ENCODE measurements at regions not wholly inside any gene's neighbourhood (a gene's known extent, or its start where the extent isn't known, plus 50 kb on each side); places are given as distances from the start of the nearest gene placed in this dataset.

DNA sequence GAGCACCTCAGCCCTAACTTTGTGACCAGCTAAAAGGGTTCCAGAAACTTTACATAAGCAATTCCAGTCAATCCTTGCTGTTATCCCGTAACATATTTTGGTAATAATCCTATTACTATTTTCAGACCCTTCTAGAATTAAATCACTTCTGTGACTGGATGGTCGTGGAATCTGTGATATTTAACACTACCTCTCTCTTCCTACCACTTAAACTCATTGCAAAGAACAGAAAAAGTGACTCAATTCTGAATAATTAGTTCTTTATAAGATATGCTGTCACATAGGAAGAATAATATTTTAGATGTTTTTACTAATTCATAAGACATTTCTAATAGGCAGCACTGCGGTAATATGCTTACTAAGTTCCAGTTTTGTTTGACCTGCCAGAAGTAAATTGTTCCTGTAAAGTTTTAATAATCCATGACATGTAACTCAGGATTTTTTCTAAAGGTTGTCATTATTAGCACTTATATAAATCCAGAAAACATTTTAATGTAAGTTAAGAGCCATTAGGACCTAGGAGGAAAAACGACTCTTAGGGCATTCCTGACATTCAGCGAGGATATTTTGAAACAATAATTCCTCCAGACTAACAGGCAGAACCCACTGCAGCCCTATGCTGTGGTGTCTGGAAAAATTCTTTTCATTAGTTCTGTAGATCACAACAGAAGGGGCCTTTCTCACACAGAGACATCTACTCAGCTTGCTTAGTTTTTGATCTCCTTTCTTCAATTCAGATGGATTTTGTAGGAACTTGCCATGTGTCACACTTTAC is 113.3 kb upstream of the MBNL1 start:
- no peak for DNase-seq

DNA sequence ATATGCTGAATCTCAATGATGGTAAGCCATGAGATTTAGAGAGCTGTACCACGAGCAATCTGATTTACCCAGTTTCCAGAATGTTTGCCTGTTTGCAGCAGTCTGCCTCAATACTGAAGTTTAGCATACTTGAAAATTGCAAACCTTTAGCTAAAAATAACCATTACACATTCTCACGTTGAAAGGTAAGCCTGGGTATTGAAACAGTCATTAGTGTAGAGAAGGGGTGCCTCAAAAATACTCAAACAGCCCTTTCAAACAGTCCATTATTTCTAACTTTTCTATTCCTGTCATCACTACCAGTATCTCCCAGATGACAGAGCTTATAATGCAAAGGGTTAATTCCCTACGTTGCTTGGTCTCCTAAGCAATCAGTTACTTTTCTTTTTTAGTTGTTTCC is 111.8 kb upstream of the MBNL1 start:
- DNase-seq = no peak

DNA sequence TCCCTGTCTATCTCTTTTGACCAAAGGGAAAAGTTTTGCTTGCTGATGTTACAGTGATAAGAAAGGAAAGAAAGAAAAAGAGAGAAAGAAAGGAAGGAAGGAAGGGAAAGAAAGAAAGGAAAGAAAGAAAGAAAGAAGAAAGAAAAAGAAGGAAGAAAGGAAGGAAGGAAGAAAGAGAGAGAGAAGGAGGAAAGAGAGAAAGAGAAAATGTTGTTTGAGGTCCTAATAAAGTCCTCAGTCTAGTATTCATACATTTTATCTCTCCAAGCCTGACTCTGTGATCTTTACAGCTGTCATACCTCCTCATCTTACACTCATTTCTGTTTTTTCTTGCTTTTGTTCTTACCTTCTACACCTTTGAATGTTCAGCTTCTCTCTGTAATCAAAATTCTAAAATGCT is 111.4 kb upstream of the MBNL1 start:
- DNase-seq = no peak

DNA sequence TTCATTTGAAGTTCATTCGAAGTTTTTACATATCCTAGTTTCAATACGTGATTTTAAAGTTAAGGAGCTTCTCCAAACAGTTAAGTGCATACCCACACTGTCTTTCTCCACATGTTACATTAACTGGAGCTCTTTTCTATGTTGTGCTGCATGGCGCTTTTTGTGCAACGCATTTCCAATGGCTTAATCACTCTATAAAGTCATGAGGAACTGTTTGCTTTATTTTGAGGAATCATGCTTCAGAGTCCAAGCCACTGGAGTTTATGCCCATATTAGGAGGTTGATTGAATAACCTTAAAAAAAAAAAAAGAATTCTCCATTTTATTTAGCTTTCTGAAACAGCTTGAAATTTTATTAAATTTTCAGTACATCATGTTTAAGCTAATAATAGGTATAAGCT is 109.4 kb upstream of the MBNL1 start:
- DNase-seq = no peak

DNA sequence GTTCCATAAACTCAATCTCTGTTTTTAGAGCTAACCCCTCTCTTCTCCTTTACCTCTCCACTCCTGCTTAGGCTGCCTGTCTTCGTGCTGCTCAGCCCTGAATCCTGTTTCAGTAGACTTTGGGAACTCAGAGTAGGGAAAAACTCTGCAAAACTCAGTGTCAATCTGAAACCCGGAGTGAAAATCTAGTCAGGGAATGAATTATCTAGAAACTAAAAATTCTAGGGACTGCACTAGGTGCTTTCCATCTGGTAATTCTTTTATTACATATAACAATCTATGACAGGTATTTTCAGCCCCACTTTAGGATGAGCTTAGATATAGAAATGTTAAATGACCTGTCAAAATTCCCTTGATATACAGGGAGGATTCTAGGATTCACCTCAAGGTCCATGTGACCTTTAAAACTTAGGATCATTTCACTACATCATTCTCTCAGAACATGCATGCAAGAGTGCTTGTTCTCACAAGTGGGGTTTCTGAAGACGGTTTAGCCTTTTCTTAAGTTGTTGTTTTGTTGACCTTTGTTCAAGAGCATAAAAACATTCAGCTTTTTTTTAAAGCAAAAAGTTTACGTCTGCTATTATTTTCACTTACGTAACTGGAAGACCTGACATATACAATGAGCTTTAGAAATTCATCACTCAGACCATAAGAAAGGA is 108.2 kb upstream of the MBNL1 start:
- DNase-seq = no peak

DNA sequence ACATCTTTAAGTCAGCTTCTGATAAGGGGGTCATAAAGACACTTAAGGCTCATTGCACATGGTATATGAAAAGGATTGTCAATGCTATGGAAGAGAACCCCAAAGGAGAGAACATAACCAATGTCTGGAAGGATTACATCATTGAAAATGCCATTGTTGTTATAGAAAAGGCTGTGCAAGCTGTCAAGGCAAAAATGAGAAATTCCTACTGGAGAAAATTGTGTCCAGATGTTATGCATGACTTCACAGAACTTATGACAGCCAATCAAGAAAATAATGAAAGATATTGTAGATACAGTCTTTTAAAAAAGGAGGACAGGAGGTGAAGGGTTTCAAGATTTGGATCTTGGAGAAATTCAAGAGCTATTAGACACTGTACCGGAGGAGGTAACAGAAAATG is 96.3 kb upstream of the MBNL1 start:
- no peak for DNase-seq

DNA sequence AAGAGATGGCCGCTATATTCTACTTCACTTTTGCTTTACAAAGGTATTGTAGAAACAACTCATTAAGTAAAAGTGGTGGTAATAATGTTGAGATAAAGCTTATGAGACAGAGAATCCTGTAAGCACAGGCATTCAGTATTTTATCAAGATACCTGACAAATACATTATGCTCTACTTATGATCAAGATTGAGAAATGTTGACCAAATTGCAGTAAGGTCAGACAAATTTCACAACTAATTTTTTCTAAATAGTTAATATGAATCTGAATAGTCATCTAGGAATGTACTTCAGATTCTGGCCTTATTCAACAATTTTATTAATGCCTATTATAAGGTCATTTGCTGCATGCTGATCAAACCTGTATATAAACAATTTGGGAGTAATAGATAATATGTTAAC is 95.1 kb upstream of the MBNL1 start:
- no peak for DNase-seq

DNA sequence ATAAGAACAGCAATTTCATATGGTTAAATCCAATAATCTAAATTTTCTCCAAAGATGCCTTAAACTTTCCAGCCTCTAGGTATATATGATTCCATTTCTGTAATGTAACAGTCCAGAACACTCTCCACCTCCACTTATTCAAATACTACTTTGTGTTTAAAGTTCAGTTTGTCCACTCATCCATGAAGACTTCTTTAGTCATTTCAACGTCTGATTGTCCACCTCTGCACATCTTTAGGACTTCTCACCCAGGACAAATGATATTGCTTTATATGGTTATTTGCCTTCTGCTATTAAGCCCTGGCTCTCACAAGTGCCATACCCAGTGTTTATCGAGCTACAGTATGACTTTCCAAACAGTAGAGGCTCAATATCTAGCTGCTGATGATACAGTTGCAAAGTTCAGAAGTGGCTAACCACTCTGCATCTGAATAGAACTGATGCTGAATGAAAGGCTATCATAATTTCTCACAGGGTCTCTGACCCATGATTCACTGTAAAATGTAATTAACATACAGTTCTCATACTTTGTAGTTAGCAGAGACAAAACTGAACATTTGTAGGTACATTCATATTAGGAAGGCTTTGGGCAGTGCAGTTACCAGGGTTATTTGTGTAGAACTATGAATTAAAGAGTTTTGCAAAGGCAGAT is 93.7 kb upstream of the MBNL1 start:
- no peak for DNase-seq

DNA sequence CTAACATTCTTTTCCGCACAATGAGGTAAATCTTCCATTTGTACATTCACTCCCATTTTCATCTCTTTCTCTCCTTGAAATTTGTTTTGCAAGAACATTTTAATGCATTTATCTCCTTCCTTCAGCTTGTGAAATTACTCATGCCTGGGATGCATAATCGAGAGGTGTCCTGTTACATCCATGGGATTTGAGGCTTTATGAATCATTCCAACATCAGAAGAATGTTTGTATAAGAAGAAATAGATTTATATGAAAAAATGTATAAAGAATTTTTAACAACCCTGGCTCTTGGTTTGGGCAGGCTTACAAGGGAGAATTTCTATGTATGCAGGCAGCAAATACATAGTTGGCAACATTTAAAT is 93.2 kb upstream of the MBNL1 start:
- DNase-seq = no peak

DNA sequence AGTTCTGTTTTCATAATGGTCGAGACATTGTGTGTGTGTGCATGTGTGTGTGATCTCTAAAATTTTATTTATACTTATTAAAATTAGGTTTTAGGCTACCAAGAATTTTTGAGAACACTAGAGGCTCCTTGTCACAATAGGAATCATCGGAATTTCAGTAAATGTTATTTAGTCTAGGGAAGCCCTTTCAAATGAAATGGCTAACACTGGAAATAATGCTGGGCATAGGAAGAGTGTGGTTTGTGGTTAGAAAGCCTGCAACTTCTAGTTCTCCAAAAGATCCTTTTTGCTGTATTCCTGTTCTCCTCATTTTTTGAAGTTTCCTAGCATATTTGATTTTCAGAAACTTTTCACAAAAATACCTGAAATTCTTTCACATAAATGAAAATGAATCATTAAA is 92.5 kb upstream of the MBNL1 start:
- DNase-seq = no peak

DNA sequence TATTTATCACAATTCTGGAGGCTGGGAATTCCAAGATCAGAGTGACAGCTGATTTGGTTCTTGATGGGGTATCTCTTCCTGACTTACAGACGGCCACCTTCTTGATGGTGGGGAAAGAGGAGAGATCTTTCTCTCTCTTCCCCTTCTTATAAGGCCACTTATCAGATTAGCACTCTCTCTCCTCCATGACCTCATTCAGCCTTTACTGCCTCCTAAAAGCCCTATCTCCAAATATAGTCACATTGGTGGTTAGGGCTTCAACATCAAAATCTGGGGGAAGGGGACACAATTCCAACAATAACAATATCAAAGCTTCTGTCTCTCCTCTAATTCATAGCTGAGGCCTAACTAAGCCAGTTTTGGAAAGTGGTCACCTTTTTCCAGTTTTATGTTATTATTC is 91.7 kb upstream of the MBNL1 start:
- no peak for DNase-seq

DNA sequence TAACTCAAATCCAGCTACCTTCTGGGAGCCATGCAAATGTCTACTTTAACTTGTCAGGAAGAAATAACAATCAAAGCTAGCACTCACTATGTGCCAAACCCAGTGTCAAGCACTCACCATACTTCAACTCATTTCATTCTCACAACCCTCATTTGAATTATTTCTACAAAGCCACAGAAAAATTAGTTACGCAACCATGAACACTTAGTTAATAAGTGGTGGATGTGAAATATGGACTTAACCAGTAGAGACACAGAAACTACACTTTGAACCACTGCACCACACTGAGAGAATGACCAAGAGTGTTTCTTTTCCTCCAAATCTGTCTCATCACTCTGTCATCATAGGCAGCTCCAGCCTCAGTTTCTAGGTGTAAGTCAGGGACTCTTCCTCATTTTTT is 91.0 kb upstream of the MBNL1 start:
- no peak for DNase-seq

DNA sequence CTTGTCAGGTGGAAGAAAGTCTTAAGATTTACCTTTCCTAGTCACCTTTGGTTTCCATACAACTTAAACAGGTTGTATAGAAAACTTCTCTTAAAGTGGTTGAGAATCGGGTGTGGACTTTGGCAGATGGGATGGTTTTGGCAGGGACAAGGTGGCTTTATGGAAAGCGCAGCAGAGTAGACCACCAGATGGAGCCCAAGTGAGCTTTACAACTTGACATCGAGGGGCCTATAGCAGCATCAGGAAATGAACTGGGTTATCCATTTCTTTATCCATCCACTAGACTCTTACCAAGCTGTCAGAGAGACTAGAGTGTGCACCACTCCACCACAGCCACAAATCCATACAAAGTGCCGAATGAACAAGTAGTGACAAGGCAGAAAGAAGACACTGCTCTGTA is 85.3 kb upstream of the MBNL1 start:
- DNase-seq = peak; percentile 51

DNA sequence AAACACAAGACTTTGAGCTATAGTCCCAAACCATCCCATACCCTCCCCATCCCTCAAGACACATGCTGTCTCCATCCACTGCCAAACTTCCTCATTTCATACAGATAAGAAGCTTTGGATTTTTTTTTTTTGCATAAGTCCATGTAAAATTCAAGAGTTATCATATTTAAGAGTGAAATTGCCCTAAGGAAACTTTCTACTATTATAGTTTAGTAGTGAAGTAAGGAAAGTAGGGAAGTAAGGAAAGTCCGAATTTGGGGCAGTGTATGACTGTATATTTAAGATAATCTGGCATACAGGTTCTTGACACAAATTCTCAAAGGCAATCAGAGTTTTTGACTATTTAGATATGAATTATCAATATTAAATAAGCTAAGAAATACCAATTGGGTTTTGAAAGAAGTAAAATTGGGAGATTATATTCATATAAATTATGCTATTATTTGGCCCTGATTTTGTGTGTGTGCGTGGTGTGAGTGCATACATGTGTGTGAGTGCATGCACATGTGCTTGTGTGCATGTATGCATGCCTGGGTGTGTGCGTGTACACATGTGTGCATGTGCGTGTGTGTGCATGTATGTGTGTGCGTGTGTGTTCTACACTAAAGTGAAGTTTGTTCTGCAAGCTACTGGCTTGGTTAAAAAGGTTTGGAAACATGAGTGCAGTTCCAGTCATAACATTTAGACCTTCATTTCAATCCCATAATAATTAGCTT is 83.6 kb upstream of the MBNL1 start:
- DNase-seq = no peak

DNA sequence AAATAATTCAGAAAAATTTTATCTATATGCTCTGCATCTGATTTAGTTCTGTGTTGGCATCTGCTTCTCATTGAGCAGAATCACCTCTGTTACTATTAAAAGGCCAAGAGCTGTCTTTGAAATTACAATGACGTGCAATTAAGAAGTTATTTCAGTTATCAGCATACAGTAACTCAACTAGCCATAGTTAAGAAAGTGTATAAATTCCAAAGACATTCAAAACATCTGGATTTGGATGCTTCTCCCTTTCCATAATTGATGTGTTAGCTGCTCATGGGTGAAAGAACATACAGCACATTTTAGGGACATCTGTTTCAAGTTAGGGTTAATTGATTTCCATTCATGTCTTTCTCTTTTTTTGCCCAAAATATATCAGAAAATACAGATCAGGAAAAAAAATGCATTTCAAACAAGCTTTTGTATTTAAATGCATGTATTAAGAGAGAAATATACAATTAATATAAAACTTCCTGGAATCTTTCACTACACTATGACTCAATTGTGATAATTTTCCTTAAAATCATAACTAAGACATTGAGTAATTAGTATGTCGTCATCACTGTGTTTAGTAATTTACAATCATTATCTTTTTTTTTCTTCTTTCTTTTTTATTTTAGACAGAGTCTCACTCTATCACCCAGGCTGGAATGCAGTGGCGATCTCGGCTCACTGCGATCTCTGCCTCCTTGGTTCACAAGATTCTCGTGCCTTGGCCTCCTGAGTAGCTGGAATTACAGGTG is 82.7 kb upstream of the MBNL1 start:
- DNase-seq = no peak

DNA sequence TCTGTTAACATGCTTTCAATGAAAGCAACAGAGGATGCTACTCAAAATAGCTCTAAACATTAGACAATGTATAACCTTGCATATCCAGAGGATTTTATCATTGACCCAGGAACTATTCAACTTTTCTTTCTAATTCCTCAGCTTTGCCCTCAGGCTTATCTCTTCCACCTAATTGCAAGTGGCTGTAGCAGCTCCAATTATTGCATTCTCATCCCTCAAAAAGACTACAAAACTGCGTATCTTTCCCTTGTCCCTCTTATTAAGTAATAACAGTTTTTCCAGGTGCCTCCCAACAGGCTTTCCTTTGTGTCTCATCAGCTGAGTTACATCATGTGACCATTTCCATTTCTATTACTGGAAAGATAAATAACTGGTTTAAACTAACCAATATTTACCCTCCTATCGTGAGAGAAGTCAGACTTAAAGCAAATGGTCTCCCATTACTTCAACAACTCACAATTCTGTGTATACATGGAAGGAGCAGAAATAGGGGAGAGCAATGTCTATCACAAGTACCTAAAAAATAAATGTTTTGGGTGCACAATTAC is 78.0 kb upstream of the MBNL1 start:
- no peak for DNase-seq

DNA sequence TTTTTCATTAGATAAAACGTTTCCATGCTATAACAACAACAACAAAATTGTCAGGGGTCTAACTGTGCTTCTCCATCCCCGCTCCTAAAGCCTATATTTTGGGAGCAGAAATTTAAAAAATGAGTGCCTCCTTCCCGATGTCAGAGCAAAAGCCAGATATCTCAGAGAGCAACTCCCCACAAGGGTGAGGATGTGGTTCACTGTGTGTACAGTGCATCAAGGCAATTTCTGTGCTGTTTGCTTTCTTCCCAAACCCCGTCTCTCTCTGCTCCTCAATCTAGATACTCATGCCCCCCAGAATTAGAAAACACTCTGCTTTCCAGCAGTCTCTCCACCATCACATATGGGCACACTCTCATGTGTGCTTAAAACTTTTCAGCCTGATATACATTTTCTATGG is 76.7 kb upstream of the MBNL1 start:
- DNase-seq = no peak

DNA sequence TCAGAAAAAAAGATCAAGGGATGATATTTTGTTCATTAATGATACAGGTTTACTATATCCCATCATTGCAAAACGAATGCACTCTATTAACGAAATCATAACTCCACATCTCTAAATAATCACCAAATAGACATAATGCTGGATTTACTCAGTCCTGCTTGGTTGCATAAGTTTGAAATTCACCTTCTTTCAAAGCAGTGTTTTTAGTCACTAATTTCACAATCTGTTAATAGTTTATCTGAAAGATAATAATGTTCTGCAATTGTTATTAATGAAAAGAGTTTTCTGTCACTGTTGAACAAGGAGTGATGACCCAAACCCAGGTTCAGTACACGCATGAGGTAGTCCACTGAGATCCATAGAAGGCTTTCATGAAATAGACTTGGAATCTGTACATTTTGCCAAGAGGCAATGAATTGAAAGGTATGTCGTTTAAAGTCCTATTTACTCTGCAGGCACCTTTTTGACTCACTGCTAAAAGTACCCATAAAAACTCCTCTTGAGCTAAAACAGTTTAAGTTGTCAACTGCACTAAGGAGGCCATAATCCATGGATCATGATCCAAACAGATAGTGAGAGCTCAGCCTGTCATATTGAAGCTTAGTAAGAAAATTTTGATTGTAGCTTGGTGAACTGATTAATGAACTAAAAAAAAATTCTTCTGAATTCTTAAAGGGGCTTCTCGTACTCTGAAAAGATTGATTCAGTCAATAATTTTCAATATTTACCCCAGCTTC is 75.6 kb upstream of the MBNL1 start:
- DNase-seq = no peak

DNA sequence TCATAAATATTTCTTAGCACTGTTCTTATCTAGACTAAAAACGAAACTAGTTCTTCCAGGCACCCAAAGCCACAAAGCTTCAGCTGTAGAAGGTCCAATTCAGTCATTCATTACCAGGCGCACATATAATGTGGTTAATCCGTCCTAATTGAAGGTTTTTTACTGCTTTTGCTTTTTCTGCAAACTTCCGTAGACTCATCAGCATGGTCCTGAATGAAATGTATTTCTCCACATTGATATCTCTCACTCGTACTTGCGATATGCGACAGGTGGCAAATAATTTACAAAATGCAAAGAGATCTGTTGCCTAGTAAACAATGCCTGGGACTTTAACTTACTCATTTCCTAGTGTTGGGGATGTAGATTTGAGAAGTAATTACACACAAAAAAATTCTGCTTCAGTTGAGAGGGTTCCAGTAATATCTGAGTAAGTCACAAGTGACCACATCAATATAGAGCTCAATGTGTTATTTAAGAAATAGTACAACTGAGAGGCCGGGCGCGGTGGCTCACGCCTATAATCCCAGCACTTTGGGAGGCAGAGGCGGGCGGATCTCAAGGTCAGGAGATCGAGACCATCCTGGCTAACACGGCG is 75.0 kb upstream of the MBNL1 start:
- DNase-seq = no peak

DNA sequence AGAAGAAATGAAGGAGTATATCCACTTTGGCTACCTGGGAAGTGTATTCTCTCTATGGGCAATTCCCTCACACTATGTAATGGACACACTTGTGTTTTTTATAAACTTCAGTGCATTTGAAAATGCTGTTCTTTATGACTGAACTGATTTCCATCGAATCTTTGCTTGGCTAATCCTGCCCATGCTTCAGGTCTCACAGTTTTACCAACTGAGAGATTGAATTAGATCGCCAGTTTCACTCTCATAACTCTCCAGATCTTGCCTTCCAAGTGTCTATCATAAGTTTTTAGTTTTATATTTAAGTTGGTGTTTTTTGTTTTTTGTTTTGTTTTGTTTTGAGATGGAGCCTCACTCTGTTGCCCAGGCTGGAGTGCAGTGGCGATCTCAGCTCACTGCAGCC is 73.5 kb upstream of the MBNL1 start:
- no peak for DNase-seq

DNA sequence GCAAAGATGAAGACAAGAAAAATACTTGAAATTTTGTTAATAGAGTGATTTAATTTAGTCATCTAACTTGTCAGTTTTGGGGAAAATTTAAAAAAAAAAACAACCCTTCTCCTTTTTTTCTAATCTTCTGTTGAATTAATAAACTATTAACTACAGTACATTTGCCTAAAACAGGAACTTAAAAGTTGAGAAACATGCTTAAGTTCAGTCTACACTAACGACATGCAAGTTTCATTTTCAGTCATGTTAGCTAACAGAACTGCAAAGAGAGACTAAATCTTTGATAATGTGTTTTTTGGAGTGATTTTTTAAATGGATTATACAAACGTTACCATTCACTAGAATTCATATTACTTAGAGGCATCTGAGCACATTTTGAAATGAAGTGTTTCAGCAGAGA is 71.9 kb upstream of the MBNL1 start:
- DNase-seq = no peak

DNA sequence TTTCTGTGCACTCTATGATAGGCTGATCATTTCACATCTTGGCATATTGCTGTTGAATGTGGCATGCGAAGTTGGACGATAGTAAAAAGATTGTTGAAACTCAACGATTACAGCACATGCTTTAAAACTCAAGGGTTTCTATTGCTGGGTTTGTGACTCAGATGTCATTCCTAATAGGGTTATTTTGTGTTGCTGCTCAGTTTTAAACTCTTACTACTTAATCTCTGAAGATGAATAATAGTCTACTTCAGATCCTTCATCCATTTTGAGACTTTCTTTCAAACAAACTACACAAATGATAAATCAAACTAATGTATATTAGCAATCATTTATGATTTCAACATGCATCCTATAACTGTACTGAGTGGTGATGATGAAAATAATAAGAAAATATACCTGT is 71.3 kb upstream of the MBNL1 start:
- DNase-seq = no peak

All from activated T-cell treated with anti-CD3 and anti-CD28 coated beads, Interleukin-2, amount 50 U/mL, for 1 hour (primary cell).